VCaP (cell line): ENCODE measurements at regions not wholly inside any gene's neighbourhood (a gene's known extent, or its start where the extent isn't known, plus 50 kb on each side); places are given as distances from the start of the nearest gene placed in this dataset.
"Not testable (repeated sequence)": the region's sequence is repeated elsewhere in the genome, so short reads cannot be mapped to it uniquely, and the experiment has no call there.

Experiments used
- H3K27ac ChIP-seq: fragments of 450-650 bp; 2 replicates; pipeline ENCODE4 v1.5.1; 2017
- CTCF ChIP-seq: fragments of 450-650 bp; conservative IDR thresholded peaks from 2 replicates; pipeline ENCODE4 v1.5.1; 2017; ENCODE audit warnings: mild to moderate bottlenecking, moderate library complexity

- H3K27ac ChIP-seq, result no peak overlapping the region
- no peak for TF ChIP-seq CTCF
Observed at GRCh38 chr2:224178056-224178455, 139.0 kb upstream of the SERPINE2 start.

GRCh38 chr2:224175538-224175937 is 136.5 kb upstream of the SERPINE2 start:
- H3K27ac ChIP-seq, result no peak overlapping the region
- no peak for TF ChIP-seq CTCF

GRCh38 chr2:224174990-224175389 is 135.9 kb upstream of the SERPINE2 start:
- H3K27ac ChIP-seq, result no peak overlapping the region
- no peak for TF ChIP-seq CTCF

- no peak overlapping the region for H3K27ac ChIP-seq
- no peak for TF ChIP-seq CTCF
Observed at GRCh38 chr2:224174521-224174920, 135.4 kb upstream of the SERPINE2 start.

- TF ChIP-seq CTCF, result no peak
- no peak overlapping the region for H3K27ac ChIP-seq
Observed at GRCh38 chr2:224173933-224174332, 134.8 kb upstream of the SERPINE2 start.

GRCh38 chr2:224173210-224173609 is 134.1 kb upstream of the SERPINE2 start:
- no peak for TF ChIP-seq CTCF

GRCh38 chr2:224171226-224171625 is 132.1 kb upstream of the SERPINE2 start:
- H3K27ac ChIP-seq, result no peak overlapping the region
- no peak for TF ChIP-seq CTCF

More at GRCh38 chr2:224173210-224173609, 134.1 kb upstream of the SERPINE2 start:
- H3K27ac ChIP-seq, result no peak overlapping the region

- no peak overlapping the region for H3K27ac ChIP-seq
- TF ChIP-seq CTCF, result no peak
Observed at GRCh38 chr2:224169847-224170246, 130.8 kb upstream of the SERPINE2 start.

- not testable (repeated sequence) for H3K27ac ChIP-seq
Observed at GRCh38 chr2:224167781-224168180, 128.7 kb upstream of the SERPINE2 start.
